CD4-positive, alpha-beta memory T cell (primary cell): ENCODE measurements at regions not wholly inside any gene's neighbourhood (a gene's known extent, or its start where the extent isn't known, plus 50 kb on each side); places are given as distances from the start of the nearest gene placed in this dataset. TPM values are rescaled to one million over a fixed set of nuclear protein-coding genes. Genes with fewer than 3 reads are reported as not detected.

Source experiments
- CTCF ChIA-PET: fragments of 350-600 bp; sonication (Branson Sonifier 250); formaldehyde crosslinking; loops from one replicate; lab custom pipeline; 2021; ENCODE audit warnings: inconsistent platforms; ENCODE audit not compliant: partially characterized antibody; lab: Charles Lee
- POLR2A ChIA-PET: fragments of 350-600 bp; sonication (Branson Sonifier 250); formaldehyde crosslinking; loops from one replicate; lab custom pipeline; 2021; ENCODE audit not compliant: partially characterized antibody; lab: Charles Lee
- DNase-seq, 5 donors: peaks; one replicate each; pipeline versions ENCODE4 v3.0.0 to v3.0.0-alpha.2; 2020 to 2022; ENCODE audit warnings: mixed read lengths in 1 of 5
- H3K27ac ChIP-seq: one replicate; pipeline ENCODE4 v1.7.0; 2013; ENCODE audit warnings: low read depth, low read length
- H3K27me3 ChIP-seq: 2 replicates; pipeline ENCODE4 v1.7.0; 2013; ENCODE audit warnings: mild to moderate bottlenecking, low read length, moderate library complexity; ENCODE audit not compliant: insufficient read depth
- H3K36me3 ChIP-seq: 2 replicates; pipeline ENCODE4 v1.7.0; 2013; ENCODE audit warnings: mild to moderate bottlenecking, low read length, moderate library complexity; ENCODE audit not compliant: insufficient read depth
- H3K4me1 ChIP-seq: 2 replicates; pipeline ENCODE4 v1.7.0; 2013; ENCODE audit warnings: mild to moderate bottlenecking, low read length, moderate library complexity; ENCODE audit not compliant: insufficient read depth
- H3K4me3 ChIP-seq, 2 donors: one replicate each; pipeline ENCODE4 v1.7.0; 2013; ENCODE audit warnings: low read length in 2 of 2, mild to moderate bottlenecking in 1 of 2
- H3K9me3 ChIP-seq, 2 donors: one replicate each; pipeline ENCODE4 v1.7.0; 2013; ENCODE audit warnings: low read length in 2 of 2, control low read depth in 1 of 2; ENCODE audit not compliant: control insufficient read depth in 1 of 2
- H3K27ac Mint-ChIP-seq, 7 donors: one replicate each; pipeline ENCODE4 v1.8.0; 2020 to 2021; ENCODE audit warnings: mixed read lengths in 7 of 7, mild to moderate bottlenecking in 6 of 7, inconsistent platforms in 3 of 7, moderate library complexity in 3 of 7
- H3K27me3 Mint-ChIP-seq, 2 donors: one replicate each; pipeline ENCODE4 v1.8.0; 2020 to 2021; ENCODE audit warnings: mixed read lengths in 2 of 2
- H3K36me3 Mint-ChIP-seq, 2 donors: one replicate each; pipeline ENCODE4 v1.8.0; 2020 to 2021; ENCODE audit warnings: mixed read lengths in 2 of 2, inconsistent platforms in 1 of 2, mild to moderate bottlenecking in 1 of 2
- H3K4me1 Mint-ChIP-seq, 4 donors: one replicate each; pipeline ENCODE4 v1.8.0; 2020 to 2021; ENCODE audit warnings: mixed read lengths in 4 of 4, mild to moderate bottlenecking in 1 of 4
- H3K4me3 Mint-ChIP-seq, 8 donors: one replicate each; pipeline ENCODE4 v1.8.0; 2020 to 2021; ENCODE audit warnings: mixed read lengths in 8 of 8, mild to moderate bottlenecking in 7 of 8, moderate library complexity in 6 of 8, inconsistent platforms in 3 of 8
- H3K9me3 Mint-ChIP-seq, 8 donors: one replicate each; pipeline ENCODE4 v1.8.0; 2020 to 2021; ENCODE audit warnings: mixed read lengths in 8 of 8, mild to moderate bottlenecking in 5 of 8, inconsistent platforms in 3 of 8, moderate library complexity in 1 of 8
- intact Hi-C: fragments of 100-400 bp; cut with micrococcal nuclease; formaldehyde crosslinking; loops from one replicate; pipeline ENCODE4 v1.15.1; 2023
- microRNA-seq: library from miRNA; unstranded; fragments of <30 nt; microRNA quantifications from one replicate; pipeline ENCODE4 v1.2.0, GENCODE V29; 2021; ENCODE audit warnings: borderline replicate concordance, borderline number of aligned reads, borderline microRNAs expressed, mixed read lengths

DNA sequence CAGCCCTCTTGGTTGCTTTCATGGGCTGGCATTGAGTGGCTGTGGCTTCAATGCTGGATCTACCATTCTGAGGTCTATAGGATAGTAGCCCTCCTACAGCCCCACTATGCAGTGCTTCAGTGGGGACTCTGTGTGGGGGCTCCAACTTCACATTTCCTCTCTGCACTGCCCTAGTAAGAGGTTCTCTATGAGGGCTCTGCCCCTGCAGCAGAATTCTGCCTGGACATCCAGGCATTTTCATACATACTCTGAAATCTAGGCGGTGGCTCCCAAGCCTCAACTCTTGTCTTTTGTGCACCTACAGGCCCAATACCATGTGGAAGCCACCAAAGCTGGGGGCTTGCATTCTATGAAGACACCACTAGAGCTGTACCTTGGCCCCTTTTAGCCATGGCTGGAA, 195.8 kb downstream of the IGSF11 start:
- no peak overlapping the region for H3K4me3 Mint-ChIP-seq
- CTCF ChIA-PET, result interaction anchor here (0.6 kb wide), 1 partner anchor 43 kb away, joined by 3 read pairs; no protein-coding TSS in a partner anchor
- no peaks in the 10 kb centered on the region for H3K27me3 ChIP-seq
- H3K36me3 ChIP-seq, result no peaks in the 10 kb centered on the region
- no peak overlapping the region for H3K27ac ChIP-seq
- H3K36me3 Mint-ChIP-seq, result no peaks in the 10 kb centered on the region
- H3K27me3 Mint-ChIP-seq, result peaks cover 9 to 12% of the 10 kb centered on the region in 2 donors
- H3K4me1 ChIP-seq, result no peaks in the 10 kb centered on the region
- H3K4me3 ChIP-seq, result no peak overlapping the region
- no peak for DNase-seq
- POLR2A ChIA-PET, result no interaction called here
- H3K9me3 ChIP-seq, result peaks cover 0 to 19% of the 10 kb centered on the region in 2 donors
- H3K4me1 Mint-ChIP-seq, result no peaks in the 10 kb centered on the region
- intact Hi-C loops, result no loop called here
- no peak overlapping the region for H3K27ac Mint-ChIP-seq
- peaks cover 5 to 57% (median 44%) of the 10 kb centered on the region in 8 donors for H3K9me3 Mint-ChIP-seq

DNA sequence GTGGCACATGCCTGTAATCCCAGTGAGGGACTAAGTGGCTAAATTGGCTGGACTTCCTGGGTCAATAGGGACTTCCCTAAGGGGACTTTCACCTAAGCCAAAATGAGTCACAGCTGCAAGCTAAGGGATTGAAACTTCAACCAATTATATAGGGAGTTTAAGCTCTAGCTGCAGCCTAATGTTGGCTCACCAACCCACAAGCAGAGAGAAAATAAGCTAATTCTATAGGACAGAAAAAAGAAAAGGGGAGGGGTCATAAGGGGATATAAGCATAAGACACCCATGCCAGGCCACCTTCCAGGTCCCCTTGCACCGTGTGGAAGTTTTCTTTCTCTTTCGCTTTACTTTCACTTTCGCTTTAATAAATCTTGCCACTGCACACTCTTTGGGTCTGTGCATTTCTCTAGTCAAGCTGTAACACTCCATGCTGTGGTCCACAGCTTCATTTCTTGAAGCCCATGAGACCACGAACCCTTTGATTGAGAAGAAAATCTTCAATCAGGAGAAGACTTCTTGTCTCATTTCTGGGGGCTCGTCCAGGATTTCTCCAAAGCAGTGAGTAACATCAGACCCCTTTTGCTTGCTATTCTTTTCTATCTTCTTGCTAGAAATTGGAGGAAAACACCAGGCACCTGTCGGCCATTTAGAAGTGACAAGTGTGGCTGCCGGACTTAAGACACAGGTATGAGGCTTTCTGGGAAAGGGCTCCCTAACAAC, 192.3 kb downstream of the IGSF11 start:
- Mint-ChIP-seq H3K27me3 (peaks cover 4 to 9% of the 10 kb centered on the region in 2 donors), H3K27ac (no peak overlapping the region), H3K9me3 (peaks cover 3 to 55% (median 48%) of the 10 kb centered on the region in 8 donors), H3K4me3 (no peak overlapping the region), H3K36me3 (no peaks in the 10 kb centered on the region), H3K4me1 (no peaks in the 10 kb centered on the region)
- no peak overlapping the region for H3K27ac ChIP-seq
- peaks cover 0 to 19% of the 10 kb centered on the region in 2 donors for H3K9me3 ChIP-seq
- H3K27me3 ChIP-seq, result no peaks in the 10 kb centered on the region
- no peak for DNase-seq
- ChIA-PET POLR2A (no interaction called here), CTCF (no interaction called here)
- H3K4me3 ChIP-seq, result no peak overlapping the region
- no peaks in the 10 kb centered on the region for H3K4me1 ChIP-seq
- intact Hi-C loops, result no loop called here
- no peaks in the 10 kb centered on the region for H3K36me3 ChIP-seq

- peaks cover 2 to 7% of the 10 kb centered on the region in 2 donors for H3K27me3 Mint-ChIP-seq
- Histone ChIP-seq H3K4me1 (no peaks in the 10 kb centered on the region), H3K4me3 (no peak overlapping the region), H3K36me3 (no peaks in the 10 kb centered on the region), H3K9me3 (peaks cover 0 to 14% of the 10 kb centered on the region in 2 donors), H3K27ac (no peak overlapping the region), H3K27me3 (no peaks in the 10 kb centered on the region)
- intact Hi-C loops, result no loop called here
- no peak overlapping the region for H3K27ac Mint-ChIP-seq
- H3K36me3 Mint-ChIP-seq, result no peaks in the 10 kb centered on the region
- POLR2A ChIA-PET, result no interaction called here
- H3K4me1 Mint-ChIP-seq, result no peaks in the 10 kb centered on the region
- no peak for DNase-seq
- H3K9me3 Mint-ChIP-seq, result peaks cover 0 to 36% (median 29%) of the 10 kb centered on the region in 8 donors
- CTCF ChIA-PET, result no interaction called here
- no peak overlapping the region for H3K4me3 Mint-ChIP-seq
Observed at GRCh38 chr3:118846176-118846575, 188.5 kb downstream of the IGSF11 start.

Small RNA genes lying in the stretch of these regions (microRNA-seq; reads per million reads assigned to microRNA genes)
- gene MIR4447, result not detected
